ENCODE measurements at regions not wholly inside any gene's neighbourhood (a gene's known extent, or its start where the extent isn't known, plus 50 kb on each side); places are given as distances from the start of the nearest gene placed in this dataset.

DNA sequence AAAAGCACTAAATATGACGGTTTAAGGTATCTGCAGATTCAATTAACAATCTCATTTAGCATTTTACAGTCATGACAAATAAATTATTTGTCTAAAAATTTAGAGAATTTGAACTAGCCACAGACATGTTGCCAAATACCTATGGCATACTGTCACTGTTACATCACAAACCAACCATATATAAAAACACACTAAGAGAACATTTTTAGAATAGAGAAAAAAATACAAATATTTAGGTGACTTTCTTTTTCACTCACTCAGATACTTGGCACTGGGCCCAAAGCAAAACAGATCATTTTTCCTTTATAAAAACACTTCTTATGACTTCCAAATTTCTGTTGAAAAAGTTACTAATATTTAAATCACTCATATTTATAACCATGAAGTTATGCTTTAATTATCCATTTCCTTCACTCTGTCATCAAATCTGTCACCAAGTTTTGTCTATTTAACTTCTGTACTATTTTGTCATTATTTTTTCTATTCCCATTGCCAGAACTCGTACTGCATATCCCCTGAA lies 644.7 kb downstream of the OTOL1 start:
- TF ChIP-seq, protein P1, sequence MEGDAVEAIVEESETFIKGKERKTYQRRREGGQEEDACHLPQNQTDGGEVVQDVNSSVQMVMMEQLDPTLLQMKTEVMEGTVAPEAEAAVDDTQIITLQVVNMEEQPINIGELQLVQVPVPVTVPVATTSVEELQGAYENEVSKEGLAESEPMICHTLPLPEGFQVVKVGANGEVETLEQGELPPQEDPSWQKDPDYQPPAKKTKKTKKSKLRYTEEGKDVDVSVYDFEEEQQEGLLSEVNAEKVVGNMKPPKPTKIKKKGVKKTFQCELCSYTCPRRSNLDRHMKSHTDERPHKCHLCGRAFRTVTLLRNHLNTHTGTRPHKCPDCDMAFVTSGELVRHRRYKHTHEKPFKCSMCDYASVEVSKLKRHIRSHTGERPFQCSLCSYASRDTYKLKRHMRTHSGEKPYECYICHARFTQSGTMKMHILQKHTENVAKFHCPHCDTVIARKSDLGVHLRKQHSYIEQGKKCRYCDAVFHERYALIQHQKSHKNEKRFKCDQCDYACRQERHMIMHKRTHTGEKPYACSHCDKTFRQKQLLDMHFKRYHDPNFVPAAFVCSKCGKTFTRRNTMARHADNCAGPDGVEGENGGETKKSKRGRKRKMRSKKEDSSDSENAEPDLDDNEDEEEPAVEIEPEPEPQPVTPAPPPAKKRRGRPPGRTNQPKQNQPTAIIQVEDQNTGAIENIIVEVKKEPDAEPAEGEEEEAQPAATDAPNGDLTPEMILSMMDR (IDR thresholded peaks at IDR 0.05; ENCODE audit: insufficient read depth, low read length, poor library complexity, severe bottlenecking): no peak
- no peaks in the 10 kb centered on the region for H3K36me3 ChIP-seq (ENCODE audit: control insufficient read depth, insufficient read depth, low read length)
- no peak for DNase-seq (ENCODE audit: extremely low read depth, insufficient read length)
- no peaks in the 10 kb centered on the region for H3K27me3 ChIP-seq (replicated peaks; ENCODE audit: control insufficient read depth, insufficient read depth, low read length)
- H3K4me3 ChIP-seq (replicated peaks; ENCODE audit: low read depth, low read length): no peak overlapping the region

DNA sequence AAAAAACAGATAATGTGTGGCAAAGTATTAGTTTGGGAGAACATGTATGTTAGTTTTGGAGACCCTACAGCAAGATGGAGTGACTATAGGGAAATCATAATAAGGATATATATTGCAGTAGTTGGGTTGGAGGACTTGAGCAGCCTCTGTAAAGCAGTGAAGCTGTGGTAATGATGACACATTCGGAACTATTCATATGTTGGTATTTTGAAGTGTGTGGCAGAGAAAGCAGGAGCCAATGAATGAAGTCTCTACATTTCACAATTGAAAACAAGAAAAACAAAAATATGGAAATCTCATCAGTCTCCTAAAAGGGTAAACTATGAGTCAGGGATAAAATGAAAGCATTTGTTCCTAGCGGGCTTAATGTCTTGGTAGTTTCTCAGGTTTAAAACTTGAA lies 645.9 kb downstream of the OTOL1 start:
- DNase-seq (ENCODE audit: extremely low read depth, insufficient read length): no peak
- Histone ChIP-seq H3K4me3 (replicated peaks; ENCODE audit: low read depth, low read length) (no peak overlapping the region), H3K27me3 (replicated peaks; ENCODE audit: control insufficient read depth, insufficient read depth, low read length) (no peaks in the 10 kb centered on the region), H3K36me3 (ENCODE audit: control insufficient read depth, insufficient read depth, low read length) (no peaks in the 10 kb centered on the region)
- TF ChIP-seq, protein P1 (IDR thresholded peaks at IDR 0.05; ENCODE audit: insufficient read depth, low read length, poor library complexity, severe bottlenecking): no peak

DNA sequence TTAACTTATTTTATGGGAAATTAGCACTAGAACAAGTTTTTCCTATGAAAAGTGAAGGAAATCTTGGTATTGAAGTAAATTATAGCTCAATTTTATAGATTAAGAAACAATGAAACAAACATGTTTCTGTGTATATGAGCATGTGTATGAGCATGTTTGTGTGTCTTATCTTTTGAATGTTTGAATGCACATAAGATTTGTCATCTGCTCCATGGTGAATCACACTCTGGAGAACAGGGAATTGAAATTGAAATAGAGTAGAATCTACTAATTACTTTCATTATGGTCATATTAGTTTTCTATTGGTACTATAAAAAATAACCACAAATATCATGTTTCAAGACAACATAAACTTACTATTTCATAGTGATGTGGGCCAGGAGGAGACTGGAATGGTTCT lies 646.6 kb downstream of the OTOL1 start:
- DNase-seq (ENCODE audit: extremely low read depth, insufficient read length): no peak
- Histone ChIP-seq H3K36me3 (ENCODE audit: control insufficient read depth, insufficient read depth, low read length) (no peaks in the 10 kb centered on the region), H3K4me3 (replicated peaks; ENCODE audit: low read depth, low read length) (no peak overlapping the region), H3K27me3 (replicated peaks; ENCODE audit: control insufficient read depth, insufficient read depth, low read length) (no peaks in the 10 kb centered on the region)
- TF ChIP-seq, protein P1 (IDR thresholded peaks at IDR 0.05; ENCODE audit: insufficient read depth, low read length, poor library complexity, severe bottlenecking): no peak

DNA sequence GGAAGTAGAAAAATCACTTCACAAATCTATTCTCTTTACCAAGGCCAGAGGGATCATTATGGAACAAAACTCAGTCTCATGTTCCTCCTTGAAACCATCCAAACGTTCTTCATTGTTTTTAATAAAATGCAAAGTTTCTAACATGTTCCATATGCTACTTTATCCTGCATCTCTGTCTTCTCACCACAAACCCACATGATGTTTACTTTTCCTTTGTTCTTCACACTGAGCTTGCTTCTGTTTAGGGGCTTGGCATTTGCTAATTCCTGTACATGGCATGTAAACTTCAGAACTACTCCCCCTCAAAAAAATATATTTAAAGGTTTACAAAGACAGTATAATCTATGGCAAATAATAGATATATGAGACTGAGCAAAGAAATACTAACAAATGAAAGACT lies 651.4 kb downstream of the OTOL1 start:
- DNase-seq (ENCODE audit: extremely low read depth, insufficient read length): no peak
- Histone ChIP-seq H3K27me3 (replicated peaks; ENCODE audit: control insufficient read depth, insufficient read depth, low read length) (no peaks in the 10 kb centered on the region), H3K4me3 (replicated peaks; ENCODE audit: low read depth, low read length) (no peak overlapping the region), H3K36me3 (ENCODE audit: control insufficient read depth, insufficient read depth, low read length) (no peaks in the 10 kb centered on the region)
- TF ChIP-seq, protein P1 (IDR thresholded peaks at IDR 0.05; ENCODE audit: insufficient read depth, low read length, poor library complexity, severe bottlenecking): no peak

DNA sequence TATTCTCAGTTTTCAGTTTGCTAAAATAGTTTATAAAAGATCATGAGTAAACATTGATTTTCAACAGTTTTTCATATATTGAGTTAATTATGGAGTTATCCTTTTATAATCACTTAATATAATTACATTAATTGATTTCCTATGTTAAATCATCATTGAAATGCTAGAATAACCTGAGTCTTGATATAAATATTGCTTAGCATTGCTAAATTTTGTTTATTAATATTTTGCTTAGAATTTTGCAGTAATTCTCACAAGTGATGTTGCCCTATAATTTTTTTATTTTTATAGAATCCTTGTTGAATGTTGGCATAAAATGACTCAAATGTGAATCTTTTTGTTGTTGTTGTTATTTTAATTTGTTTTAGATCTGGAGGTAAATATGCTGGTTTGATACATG lies 654.2 kb downstream of the OTOL1 start:
- Histone ChIP-seq H3K27me3 (replicated peaks; ENCODE audit: control insufficient read depth, insufficient read depth, low read length) (no peaks in the 10 kb centered on the region), H3K36me3 (ENCODE audit: control insufficient read depth, insufficient read depth, low read length) (no peaks in the 10 kb centered on the region), H3K4me3 (replicated peaks; ENCODE audit: low read depth, low read length) (no peak overlapping the region)
- TF ChIP-seq, protein P1 (IDR thresholded peaks at IDR 0.05; ENCODE audit: insufficient read depth, low read length, poor library complexity, severe bottlenecking): no peak
- DNase-seq (ENCODE audit: extremely low read depth, insufficient read length): no peak

DNA sequence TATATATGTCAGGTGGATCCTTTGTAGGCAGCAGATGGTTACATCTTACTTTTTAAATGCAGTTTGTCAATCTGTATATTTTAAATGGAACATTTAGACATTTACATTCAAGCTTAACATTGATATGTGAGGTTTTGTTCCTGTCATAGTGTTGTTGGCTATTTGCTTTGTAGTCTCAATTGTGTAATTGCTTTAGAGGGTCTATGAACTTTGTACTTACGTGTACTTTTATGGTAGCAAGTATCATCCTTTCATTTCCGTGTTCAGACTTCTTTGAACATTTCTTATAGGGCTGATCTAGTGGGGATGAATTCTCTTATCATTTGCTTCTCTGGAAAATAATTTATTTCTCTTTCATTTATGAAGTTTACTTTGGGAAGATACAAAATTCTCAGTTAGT lies 656.0 kb downstream of the OTOL1 start:
- TF ChIP-seq, protein P1 (IDR thresholded peaks at IDR 0.05; ENCODE audit: insufficient read depth, low read length, poor library complexity, severe bottlenecking): no peak
- Histone ChIP-seq H3K36me3 (ENCODE audit: control insufficient read depth, insufficient read depth, low read length) (no peaks in the 10 kb centered on the region), H3K4me3 (replicated peaks; ENCODE audit: low read depth, low read length) (no peak overlapping the region), H3K27me3 (replicated peaks; ENCODE audit: control insufficient read depth, insufficient read depth, low read length) (no peaks in the 10 kb centered on the region)
- DNase-seq (ENCODE audit: extremely low read depth, insufficient read length): no peak
